HS-5 (cell line): ENCODE measurements at regions not wholly inside any gene's neighbourhood (a gene's known extent, or its start where the extent isn't known, plus 50 kb on each side); places are given as distances from the start of the nearest gene placed in this dataset.
"Not testable (repeated sequence)": the region's sequence is repeated elsewhere in the genome, so short reads cannot be mapped to it uniquely, and the experiment has no call there.

Experiments
- DNase-seq: peaks from one replicate; pipeline ENCODE4 v3.0.0-alpha.2; 2012; ENCODE audit warnings: low read depth

DNA sequence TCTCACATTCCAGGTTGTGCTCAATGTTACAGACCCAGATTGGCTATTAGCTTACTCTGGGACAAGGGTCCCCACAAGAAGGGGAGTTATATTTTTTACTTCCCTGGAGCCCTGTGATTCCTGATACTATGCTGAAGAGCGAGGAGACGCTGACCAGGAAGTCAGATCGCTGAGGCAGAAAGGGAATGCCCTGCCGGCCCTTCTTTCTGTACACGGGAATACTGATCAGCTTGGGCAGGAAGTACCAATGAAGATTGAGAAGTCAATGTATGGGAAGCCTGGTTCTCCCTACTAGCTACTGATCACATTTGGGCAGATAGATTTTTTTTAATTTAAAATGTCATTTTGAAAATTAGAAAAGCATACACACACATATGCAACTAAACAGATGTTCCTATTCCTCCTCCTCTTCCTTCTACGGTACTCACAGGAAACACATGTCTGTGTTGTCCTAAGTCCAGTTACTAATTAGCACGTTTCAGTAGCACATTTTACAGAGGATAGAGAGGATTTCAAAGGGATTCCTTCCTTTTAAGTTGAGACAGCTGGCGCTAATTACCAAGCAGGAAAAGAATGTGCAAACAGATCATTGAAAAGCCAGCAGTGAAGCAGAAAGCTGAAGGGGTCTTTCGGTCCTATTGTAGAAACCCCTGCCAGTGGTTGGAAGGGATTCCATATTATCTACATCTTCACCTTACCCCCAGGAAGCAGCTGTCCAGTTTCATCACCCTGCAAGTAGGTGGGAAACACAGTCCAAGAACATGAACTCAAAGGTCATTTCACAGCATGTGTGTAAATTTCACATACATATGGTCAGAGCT lies 292.4 kb downstream of the DUSP6 start:
- no peak for DNase-seq

DNA sequence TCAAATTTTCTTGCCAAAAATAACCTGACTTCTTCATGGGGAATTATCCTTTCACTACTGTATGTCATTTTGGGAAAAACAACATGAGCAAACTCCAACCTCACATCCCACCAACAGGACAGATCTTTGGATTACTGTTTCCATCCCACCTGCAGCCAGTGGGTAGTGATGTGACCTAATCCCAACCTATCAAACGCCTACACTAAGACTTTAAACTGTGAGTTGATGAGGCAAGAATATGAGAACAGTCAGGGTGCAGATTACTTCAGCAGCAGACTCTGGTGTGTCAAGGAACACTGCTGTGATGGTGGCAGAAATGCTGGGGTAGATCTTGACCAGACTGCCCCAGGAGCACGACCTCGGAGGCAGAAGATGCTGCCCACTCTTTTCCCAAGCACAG lies 293.2 kb downstream of the DUSP6 start:
- no peak for DNase-seq

DNA sequence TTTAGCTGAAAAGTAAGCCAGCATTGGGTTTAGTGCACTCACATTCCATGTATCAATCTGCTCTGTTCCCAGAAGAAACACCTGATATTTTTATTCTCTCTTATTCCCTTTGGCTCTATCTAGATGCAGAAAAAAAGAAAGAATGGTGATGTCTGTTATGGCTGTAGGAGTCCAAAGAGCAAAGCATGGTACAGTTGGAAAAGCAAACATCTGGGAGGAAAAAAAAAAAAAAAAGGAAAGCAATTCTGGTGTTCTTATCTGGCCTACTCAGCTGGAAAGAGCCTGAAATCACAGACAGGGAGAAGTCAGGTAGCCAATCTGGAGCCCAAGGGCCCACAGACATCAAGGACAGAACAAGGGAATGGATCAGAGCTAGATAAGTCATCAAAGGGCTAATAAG lies 293.9 kb downstream of the DUSP6 start:
- no peak for DNase-seq

DNA sequence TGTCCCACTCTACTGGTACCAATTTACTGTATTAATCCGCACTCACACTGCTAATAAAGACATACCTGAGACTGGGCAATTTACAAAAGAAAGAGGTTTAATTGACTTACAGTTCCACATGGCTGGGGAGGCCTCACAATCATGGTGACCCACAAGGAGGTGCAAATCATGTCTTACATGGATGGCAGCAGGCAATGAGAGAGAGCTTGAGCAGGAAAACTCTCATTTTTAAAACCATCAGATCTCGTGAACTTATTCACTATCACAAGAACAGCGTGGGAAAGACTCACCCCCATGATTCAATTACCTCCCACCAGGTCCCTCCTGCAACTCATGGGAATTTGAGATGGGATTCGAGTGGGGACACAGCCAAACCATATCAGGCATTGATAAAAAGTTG lies 298.5 kb downstream of the DUSP6 start:
- DNase-seq = not testable (repeated sequence)

DNA sequence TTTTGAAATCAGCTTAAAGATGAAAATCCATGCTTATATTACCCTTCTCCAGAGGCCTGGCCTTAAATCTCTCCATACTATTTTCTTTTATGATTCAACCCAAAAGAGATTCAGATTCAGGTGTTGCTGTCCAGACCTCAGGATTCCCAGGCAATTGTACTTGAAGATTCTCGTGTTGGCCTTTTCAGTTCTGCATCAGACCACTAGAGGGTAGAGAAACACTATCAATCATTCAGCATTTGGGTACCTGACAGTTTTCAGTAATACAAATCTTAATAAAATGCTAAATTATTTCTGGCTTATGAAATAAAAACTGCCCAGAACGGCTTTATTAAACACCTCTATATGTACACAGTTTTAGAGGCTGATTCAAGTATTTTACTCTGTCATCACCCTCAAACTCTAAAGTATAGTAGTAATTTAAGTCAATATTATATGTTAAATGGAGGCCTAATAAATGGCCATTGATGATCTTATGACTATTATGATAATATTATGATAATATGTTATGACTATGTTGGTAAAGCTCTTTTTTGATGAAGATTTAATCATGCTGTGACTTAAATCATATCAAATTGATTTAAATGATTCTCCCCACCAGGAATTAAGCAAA lies 301.1 kb downstream of the DUSP6 start:
- no peak for DNase-seq

DNA sequence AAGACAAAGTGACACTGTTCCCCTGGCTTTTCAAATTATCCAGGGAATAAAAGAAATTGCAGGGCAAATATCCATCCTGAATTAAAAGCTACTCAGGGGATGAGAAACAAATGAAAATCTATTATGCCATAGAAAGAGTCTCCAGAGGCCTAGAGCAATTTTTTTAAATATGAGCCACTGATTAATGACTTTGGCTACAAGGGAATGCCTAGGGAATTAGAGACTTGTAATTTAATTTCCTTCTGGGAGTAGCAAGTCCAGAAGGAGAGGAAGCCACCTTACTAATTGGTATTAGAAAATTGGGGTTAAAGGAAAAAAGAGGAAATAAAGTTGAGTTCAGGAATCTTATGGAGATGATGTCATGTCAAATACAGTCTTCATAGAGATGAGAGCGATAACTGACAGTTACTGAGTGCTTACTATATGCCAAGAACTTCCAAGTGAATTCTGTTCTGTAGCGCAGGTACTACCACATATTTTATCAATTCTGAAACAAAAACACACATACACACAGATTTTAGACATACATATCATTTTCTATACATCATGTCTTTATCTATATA lies 304.4 kb downstream of the DUSP6 start:
- no peak for DNase-seq

DNA sequence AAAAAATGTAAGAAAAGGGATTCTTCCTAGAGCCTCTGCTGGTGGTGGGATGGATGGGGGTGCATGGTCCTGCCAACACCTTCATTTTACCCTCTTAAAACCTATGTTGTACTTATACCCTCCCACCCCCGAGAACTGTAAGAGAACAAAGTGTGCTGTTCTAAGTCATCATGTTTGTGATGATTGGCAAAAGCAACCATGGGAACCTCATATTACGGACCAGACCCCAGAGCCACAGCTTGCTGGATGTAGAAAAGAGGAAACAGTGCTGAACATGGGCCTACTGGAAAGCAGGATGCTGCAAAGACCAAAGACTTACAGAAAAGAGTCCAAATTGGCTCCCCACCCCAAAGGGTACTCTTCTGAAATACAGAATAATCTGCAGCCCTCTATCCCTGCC lies 311.2 kb downstream of the DUSP6 start:
- DNase-seq = no peak

DNA sequence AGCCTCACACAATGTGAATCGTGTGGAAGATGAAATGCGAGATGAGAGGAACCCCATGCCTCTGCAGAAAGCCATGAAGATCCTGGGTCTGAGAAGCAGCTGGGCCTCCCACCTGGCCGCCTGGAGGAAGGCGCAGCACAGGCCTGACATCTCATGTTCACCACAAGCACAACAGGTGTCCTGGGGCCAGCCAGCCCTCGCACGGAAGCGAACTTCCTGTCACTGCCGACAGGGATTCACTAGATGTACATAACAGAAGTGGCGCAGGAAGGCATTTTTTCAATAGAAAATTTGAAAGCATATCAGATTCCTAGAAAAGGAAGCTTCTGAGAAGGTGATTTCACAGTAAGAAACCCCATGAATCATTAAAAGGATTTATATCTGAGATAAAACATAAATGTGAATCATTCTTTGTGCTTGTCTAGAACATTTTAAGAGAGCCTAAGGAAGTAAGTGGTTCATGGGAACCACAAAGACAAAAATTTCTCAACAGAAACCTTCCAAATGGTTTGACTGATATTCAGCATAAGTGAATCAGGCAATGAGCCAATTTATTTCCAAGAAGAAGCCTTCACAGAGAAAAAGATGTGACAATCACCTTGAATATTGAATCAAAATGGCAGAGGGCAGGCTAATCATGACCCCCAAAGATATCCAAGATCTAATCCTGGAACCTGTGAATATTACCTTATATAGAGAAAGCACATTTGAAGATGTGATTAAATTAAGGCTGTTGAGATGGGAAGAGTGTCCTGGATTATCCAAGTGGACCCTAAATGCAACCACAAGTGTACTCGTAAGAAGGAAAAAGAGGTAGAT lies 311.9 kb downstream of the DUSP6 start:
- DNase-seq = no peak

DNA sequence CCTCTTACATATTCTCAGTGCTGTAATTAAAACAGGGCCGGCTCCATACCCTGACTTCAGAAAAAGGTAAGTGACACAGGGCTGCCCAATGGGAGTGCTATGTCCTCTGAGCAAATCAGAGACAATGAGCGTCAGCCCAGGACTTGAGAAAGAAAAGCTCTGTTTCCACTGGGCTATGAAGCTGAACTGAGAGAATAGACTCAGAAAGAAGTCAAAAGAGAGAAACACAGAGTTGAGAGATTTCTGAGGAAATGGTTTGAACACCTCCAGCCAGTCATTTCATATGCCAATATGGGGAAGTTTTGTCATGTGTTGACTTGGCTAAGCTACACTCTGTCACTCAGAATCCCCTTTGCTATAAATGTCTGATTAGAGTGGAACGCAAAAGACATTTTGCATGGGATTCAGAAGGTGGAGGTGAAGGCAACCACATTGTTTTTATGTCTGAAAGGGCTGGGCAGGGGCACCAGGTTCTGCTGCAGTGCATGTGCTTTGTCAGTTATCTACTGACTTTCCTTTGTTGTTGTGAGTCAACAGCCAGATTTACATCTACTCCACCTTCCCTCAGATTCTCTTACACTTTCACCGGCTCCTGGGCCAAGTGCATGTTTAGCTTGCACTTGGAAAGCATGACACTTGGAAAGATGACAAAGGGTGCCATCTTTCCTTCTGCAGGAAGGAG lies 313.3 kb downstream of the DUSP6 start:
- DNase-seq = no peak

DNA sequence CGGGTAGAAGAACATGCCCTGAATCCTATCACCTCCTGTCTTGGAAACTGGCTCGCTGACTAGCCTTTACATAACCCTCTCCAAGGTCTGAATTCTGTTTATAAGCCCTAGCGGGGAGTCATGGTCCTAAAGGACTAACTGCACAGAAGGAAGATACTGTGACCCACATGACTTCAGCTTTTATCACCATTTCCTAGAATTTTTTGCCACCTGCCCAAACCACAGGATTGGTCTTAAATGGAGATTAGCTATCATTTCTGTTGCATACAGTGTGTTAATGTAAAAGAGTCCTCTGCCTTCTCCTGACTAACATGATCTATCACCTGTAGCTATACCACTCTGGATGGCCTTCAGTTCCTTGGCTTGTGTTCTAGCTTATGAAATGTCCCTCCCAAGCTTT lies 319.2 kb downstream of the DUSP6 start:
- no peak for DNase-seq

DNA sequence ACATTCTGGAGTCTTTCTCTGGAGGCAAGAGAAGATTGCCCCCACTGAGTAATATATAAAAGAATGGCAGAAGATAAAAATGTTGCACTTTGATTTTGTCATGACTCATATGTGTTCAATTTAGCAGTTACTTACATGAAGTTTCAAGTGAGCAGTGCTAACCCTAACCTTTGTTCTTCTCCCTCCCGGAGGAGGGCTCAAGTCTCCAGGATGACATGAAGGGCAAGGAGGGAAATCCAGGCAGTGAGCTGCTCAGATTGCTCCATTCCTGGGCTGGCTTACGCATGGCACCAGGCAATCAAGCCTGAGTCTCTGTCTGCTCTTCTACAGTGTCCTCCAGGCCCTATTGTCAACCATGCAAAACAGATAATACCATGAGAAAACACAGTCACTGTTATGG lies 322.3 kb downstream of the DUSP6 start:
- DNase-seq = no peak

DNA sequence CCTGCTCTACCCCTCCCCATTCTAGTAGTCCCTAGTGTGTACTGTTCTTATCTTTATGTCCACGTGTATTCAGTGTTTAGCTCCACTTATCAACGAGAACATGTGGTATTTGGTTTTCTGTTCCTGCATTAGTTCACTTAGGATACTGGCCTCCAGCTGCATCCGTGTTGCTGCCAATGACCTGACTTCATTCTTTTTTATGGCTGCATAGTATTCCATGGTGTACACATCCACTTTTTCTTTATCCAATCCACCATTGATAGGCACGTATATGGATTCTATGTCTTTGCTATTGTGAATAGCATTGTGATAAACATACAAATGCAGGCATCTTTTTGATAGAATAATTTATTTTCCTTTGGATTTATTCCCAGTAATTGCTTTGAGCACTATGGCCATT lies 327.7 kb downstream of the DUSP6 start:
- no peak for DNase-seq

DNA sequence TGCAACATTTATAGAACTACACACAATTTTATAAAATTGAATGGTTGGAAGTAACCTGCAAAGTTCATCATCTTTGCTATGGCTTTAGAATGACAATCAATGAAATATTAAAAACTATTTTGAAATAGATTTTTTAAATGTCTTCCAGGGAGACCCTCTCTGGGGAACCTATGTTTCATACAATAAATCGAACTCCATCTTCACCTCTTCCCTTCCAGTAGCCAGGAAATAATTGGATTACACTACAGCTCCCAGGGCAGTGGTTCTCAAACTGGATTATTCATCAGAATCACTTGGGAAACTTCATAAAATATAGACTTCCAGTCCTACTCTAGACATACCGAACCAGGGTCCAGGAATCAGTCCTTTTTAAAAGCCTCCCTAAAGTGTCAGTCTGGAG lies 328.4 kb downstream of the DUSP6 start:
- no peak for DNase-seq

DNA sequence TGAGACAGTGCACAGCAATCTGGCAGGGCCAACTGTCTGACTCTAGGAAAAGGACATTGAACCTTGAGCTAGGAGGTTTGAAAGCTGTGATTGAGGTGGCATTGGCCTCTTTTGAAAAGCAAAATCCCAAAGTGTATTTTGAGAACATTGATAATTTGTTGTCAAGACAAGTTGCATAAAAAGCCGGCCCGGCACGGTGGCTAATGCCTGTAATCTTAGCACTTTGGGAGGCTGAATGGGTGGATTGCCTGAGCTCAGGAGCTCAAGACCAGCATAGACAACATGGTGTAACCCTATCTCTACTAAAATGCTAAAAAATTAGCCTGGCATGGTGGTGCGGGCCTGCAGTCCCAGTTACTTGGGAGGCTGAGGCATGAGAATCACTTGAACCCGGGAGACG lies 331.6 kb downstream of the DUSP6 start:
- DNase-seq = no peak

DNA sequence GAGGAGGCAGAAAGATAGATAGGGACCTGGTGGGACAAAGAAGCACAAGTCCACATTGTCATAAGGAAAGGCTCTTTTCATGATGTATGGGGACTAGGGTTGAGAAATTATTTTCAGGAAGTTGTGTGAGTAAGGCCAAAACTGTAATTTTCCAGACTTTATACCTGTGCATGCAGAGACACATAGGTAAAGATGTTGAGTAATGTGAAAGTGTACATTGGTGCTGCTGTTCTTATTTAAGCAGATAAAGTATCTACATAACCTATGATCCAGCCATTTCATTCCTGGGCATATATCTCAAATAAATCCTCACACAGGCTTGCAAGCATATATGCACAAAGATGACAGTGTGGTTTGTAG lies 332.2 kb downstream of the DUSP6 start:
- DNase-seq = no peak

DNA sequence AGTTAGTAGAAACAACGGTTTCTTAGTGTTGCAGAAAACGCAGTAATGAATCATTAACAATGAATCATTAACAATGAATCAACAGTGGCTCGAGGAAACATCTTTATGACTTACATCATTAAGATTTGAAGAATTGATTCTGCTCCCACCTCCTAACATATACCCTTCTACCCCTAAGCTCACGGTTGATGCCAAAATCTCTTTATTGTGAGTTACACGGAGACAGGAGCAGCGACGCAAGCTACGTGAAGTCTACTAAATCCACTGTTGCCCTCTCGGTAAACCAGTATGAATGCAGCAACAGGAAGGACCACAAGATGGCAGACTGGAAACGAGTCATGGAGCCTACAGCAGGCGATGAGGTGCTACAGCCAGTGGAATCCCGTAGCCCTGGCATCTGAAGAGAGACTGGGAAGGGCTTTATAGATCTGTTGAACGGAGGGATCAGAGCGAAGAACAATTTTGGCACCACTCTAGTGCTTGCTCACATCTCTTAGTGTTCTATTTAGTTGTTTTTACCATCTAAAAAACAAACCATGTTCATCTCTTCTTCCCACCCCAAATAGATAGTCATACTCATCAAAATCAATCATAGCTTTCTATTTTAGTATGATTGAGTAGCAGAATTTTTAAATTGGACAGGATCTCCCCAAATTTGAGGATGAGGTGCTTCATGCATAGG lies 332.7 kb downstream of the DUSP6 start:
- peak; percentile 71 for DNase-seq

DNA sequence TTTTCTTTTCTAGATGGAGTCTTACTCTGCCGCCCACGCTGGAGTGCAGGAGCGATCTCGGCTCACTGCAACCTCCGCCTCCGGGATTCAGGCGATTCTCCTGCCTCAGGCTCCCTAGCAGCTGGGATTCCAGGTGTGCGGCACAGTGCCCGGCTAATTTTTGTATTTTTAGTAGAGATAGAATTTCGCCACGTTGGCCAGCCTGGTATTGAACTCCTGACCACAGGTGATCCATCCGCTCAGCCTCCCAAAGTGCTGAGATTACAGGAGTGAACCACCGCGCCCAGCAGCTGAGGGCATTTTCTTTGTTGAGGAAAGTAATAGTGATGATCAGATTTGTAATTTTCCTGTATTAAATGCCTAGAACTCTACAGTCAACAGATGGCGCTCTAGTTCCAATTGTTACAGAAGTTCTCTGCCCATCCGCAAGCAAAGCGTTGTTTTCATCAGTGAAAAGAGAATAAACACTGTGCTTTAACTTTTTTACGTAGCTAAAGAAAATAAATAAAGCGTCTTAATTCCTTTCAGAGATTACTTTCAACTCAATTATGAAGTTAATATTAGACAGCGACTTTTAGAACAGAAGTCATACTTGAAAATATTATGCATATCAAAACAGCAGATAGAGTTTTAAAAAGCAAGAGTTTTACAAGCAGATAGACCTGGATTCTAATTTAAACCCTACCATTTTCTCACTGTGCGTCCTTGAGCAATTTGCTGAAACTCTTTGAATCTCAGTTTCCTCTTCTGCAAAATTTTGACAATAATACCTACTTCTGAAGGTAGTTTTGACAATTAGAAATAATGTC lies 335.1 kb downstream of the DUSP6 start:
- peak; percentile 67 for DNase-seq

DNA sequence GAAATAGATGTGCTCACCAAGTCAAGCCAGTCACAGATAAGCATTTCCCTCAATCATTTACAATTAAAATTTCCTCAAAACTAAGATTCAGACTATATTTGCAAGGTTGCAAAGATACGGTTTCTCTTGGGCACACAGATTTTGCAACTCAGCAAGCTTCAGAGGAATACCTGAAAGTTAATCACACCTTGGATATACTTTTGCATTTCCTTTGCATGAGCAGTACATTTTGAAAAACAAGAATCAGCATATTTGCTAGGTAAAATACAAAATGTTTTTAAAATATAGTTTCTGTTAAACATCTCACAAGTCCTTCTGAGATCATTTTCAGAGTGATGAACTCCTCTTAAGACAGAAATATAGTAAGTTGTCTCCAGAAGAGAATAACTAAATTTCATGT lies 336.9 kb downstream of the DUSP6 start:
- DNase-seq = no peak

DNA sequence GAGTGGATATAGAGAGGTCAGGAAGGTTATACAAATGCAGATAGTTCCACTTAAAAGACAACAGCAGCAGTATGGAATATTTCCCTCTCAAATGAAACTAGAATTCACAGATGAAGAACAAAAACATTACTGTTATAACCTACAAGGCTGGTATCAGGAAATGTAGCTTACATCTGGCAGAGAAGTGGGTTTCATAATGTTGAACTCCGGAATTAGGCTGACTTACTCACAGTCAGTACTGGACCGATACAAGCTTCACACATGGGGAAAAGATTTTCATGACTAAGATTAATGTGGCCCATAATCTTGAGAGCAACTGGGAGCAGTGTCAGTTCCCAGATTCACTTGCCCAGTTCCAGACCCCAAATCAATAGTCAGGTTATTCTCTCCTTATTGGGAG lies 353.9 kb downstream of the DUSP6 start:
- no peak for DNase-seq

DNA sequence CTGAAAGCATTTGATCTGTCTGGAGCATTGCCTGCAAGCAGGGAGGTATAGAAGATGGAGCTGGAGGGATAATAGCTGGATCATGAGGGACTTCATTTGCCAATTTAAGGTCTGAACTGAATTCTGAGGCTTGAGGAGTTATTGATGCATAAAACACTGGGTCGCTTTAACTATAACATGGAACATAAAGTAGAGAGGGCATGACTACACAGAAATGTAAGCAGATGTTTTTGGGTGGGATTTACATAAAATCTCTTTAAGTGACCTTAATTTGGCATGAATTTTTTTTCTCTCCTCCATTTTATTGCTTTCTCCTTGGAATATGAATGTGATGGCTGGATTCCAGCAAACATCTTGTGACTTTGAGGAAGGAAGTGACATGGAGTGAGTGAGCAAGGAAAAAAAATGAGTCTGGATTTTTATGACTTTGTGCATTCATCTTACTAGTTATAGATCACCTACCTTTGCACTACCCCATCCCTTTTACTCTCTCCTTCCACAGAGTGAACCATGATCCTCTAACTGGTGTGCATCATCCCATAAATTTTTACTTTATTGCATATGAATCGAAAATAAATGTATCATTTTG lies 356.0 kb downstream of the DUSP6 start:
- no peak for DNase-seq
